Activated CD4-positive, alpha-beta memory T cell treated with anti-CD3 and anti-CD28 coated beads, Interleukin-2, amount 10 ng/mL, durations not matched to agents 7 days and 5 days (primary cell): ENCODE measurements at regions not wholly inside any gene's neighbourhood (a gene's known extent, or its start where the extent isn't known, plus 50 kb on each side); places are given as distances from the start of the nearest gene placed in this dataset.
"Not testable (repeated sequence)": the region's sequence is repeated elsewhere in the genome, so short reads cannot be mapped to it uniquely, and the experiment has no call there.

ENCODE experiments used
- CTCF ChIA-PET: fragments of 350-600 bp; sonication (Branson Sonifier 250); formaldehyde crosslinking; loops from one replicate; lab custom pipeline; 2021; ENCODE audit warnings: antibody characterized with exemption, inconsistent platforms; lab: Charles Lee
- POLR2A ChIA-PET: fragments of 350-600 bp; sonication (Branson Sonifier 250); formaldehyde crosslinking; loops from one replicate; lab custom pipeline; 2021; ENCODE audit warnings: antibody characterized with exemption; lab: Charles Lee
- DNase-seq: peaks from one replicate; pipeline ENCODE4 v3.0.0-alpha.2; 2020
- H3K27ac Mint-ChIP-seq: one replicate; pipeline ENCODE4 v1.8.0; 2021; ENCODE audit warnings: mild to moderate bottlenecking, mixed read lengths
- H3K27me3 Mint-ChIP-seq: one replicate; pipeline ENCODE4 v1.8.0; 2021; ENCODE audit warnings: mixed read lengths
- H3K36me3 Mint-ChIP-seq: one replicate; pipeline ENCODE4 v1.8.0; 2021; ENCODE audit warnings: low read depth, mixed read lengths
- H3K4me1 Mint-ChIP-seq: one replicate; pipeline ENCODE4 v1.8.0; 2021; ENCODE audit warnings: mixed read lengths
- H3K4me3 Mint-ChIP-seq: one replicate; pipeline ENCODE4 v1.8.0; 2021; ENCODE audit warnings: mild to moderate bottlenecking, mixed read lengths
- H3K9me3 Mint-ChIP-seq: one replicate; pipeline ENCODE4 v1.8.0; 2021; ENCODE audit warnings: mixed read lengths

GRCh38 chr5:71771191-71771590 is 52.1 kb downstream of the CARTPT start:
- no peaks in the 10 kb centered on the region for H3K36me3 Mint-ChIP-seq
- POLR2A ChIA-PET = no interaction called here
- no peak overlapping the region for H3K27ac Mint-ChIP-seq
- no peaks in the 10 kb centered on the region for H3K9me3 Mint-ChIP-seq
- no peak for DNase-seq
- CTCF ChIA-PET = no interaction called here
- H3K4me3 Mint-ChIP-seq = no peak overlapping the region
- peaks cover 27% of the 10 kb centered on the region for H3K27me3 Mint-ChIP-seq
- H3K4me1 Mint-ChIP-seq = no peaks in the 10 kb centered on the region

- ChIA-PET CTCF (no interaction called here), POLR2A (no interaction called here)
- Mint-ChIP-seq H3K9me3 (no peaks in the 10 kb centered on the region), H3K4me3 (no peak overlapping the region), H3K27ac (no peak overlapping the region), H3K36me3 (no peaks in the 10 kb centered on the region), H3K27me3 (peaks cover 18% of the 10 kb centered on the region), H3K4me1 (peaks cover 11% of the 10 kb centered on the region)
- no peak for DNase-seq
Observed at GRCh38 chr5:71778678-71779276, 59.7 kb downstream of the CARTPT start.

DNA sequence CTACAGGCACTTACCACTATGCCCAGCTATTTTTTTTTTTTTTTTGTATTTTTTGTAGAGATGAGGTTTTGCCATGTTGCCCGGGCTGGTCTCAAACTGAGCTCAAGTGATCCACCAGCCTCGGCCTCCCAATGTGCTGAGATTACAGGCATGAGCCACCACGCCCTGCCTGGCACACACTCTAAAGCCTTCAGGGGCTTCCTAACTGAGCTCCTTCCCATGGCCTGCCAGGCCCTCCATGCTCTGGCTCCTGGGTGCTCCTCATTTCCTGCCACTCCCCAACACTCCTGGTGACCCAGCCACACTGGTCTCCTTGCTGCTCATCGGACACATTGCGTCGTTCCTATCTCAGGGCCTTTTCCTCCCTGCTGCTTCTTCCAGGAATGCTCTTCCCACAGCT is 61.5 kb downstream of the CARTPT start:
- H3K27me3 Mint-ChIP-seq = peaks cover 13% of the 10 kb centered on the region
- ChIA-PET POLR2A (no interaction called here), CTCF (no interaction called here)
- H3K4me1 Mint-ChIP-seq = peaks cover 11% of the 10 kb centered on the region
- no peak overlapping the region for H3K4me3 Mint-ChIP-seq
- no peak for DNase-seq
- no peak overlapping the region for H3K27ac Mint-ChIP-seq
- H3K9me3 Mint-ChIP-seq = no peaks in the 10 kb centered on the region
- no peaks in the 10 kb centered on the region for H3K36me3 Mint-ChIP-seq

DNA sequence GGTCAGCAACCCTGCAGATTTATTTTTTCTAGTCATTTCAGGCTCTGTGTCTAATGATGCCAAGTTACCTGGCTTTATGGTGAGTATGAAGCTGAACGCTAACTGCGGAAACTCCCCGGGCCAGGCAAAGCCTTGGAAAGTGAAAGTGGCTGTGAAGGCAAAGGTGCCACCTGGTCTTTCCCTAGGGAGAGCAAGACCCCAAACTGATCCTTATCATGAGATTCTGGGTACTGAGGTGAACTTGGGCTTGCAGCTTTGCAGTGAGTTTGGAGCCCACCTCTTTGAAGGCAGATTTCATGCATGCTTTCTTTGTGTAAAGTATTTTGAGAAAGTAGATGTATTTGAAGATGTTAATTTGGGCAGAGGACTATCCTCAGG is 63.3 kb downstream of the CARTPT start:
- no peak for DNase-seq
- Mint-ChIP-seq H3K27me3 (peaks cover 3% of the 10 kb centered on the region), H3K9me3 (no peaks in the 10 kb centered on the region), H3K36me3 (no peaks in the 10 kb centered on the region), H3K4me1 (peaks cover 11% of the 10 kb centered on the region), H3K27ac (no peak overlapping the region), H3K4me3 (no peak overlapping the region)
- ChIA-PET POLR2A (no interaction called here), CTCF (interaction anchor here (0.6 to 1.0 kb wide), 2 partner anchors 24 to 344 kb away, joined by 3 read pairs; no protein-coding TSS in a partner anchor)

GRCh38 chr5:71782771-71783770 is 64.0 kb downstream of the CARTPT start:
- no peaks in the 10 kb centered on the region for H3K36me3 Mint-ChIP-seq
- H3K27me3 Mint-ChIP-seq = peaks cover 2% of the 10 kb centered on the region
- ChIA-PET POLR2A (no interaction called here), CTCF (interaction anchor here (0.6 to 1.0 kb wide), 2 partner anchors 25 to 344 kb away, joined by 3 read pairs; no protein-coding TSS in a partner anchor)
- no peak overlapping the region for H3K27ac Mint-ChIP-seq
- H3K4me3 Mint-ChIP-seq = no peak overlapping the region
- peaks cover 11% of the 10 kb centered on the region for H3K4me1 Mint-ChIP-seq
- H3K9me3 Mint-ChIP-seq = no peaks in the 10 kb centered on the region
- peak; percentile 42 for DNase-seq

- Mint-ChIP-seq H3K27me3 (peaks cover 4% of the 10 kb centered on the region), H3K27ac (no peak overlapping the region), H3K4me3 (no peak overlapping the region), H3K9me3 (no peaks in the 10 kb centered on the region), H3K36me3 (no peaks in the 10 kb centered on the region), H3K4me1 (peaks cover 11% of the 10 kb centered on the region)
- ChIA-PET CTCF (no interaction called here), POLR2A (no interaction called here)
- DNase-seq = no peak
Observed at GRCh38 chr5:71783891-71784290, 64.8 kb downstream of the CARTPT start.

DNA sequence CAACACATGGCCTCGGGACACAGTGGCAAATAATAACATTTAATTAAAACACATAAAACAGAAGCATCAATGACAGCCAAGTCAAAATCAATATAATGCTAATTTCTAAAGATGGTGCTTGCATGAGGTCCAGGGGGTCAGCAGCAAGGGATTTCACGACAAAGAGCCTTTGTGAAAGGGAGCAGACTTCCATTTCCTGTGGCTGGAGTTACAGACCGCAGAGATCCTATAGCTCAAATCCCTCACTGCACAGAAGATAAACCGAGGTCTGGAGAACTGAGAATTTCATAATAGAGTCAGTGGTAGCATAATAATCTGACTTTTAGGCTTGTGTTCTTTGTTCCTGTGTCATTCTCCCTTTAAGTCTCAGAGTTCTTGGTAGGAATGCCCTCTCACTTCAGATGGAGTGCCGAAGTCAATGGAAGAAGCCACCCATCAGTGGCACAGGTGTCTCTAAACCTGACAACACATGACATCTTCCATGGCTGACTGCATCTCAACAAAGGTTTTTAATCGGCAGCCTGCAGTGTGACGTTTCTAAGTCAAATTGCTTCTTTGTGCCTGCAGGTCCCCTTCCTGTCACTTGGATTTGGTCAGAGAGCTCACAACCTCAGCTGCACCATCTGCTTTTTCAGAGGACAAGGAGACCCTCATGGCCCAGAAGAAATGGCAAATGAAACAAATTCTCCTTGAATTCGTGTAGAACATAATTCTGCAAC is 67.4 kb downstream of the CARTPT start:
- Mint-ChIP-seq H3K27ac (no peak overlapping the region), H3K4me1 (peaks cover 11% of the 10 kb centered on the region), H3K27me3 (peaks cover 5% of the 10 kb centered on the region), H3K9me3 (peaks cover 4% of the 10 kb centered on the region), H3K4me3 (no peak overlapping the region), H3K36me3 (no peaks in the 10 kb centered on the region)
- CTCF ChIA-PET = no interaction called here
- POLR2A ChIA-PET = no interaction called here
- no peak for DNase-seq

DNA sequence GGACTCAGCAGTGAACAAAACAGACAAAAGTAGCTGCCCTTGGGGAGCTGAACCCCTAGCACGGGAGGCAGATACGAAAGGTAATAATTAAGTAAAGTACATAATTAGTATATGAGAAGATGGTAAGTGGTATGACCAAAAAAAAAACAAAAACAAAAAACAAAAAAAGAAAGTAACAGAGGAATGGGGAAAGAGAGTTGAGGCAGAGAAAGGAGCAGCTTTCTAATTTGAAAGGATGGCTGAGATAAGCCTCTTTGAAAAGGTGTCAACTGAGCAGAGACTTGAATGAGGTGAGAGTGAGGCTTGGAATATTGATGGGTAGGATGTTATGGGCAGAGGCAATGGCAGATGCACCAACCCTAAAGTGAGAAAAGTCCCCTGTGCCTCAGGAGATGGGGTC is 69.7 kb downstream of the CARTPT start:
- H3K27me3 Mint-ChIP-seq = peaks cover 5% of the 10 kb centered on the region
- ChIA-PET CTCF (no interaction called here), POLR2A (no interaction called here)
- peaks cover 9% of the 10 kb centered on the region for H3K9me3 Mint-ChIP-seq
- no peak overlapping the region for H3K27ac Mint-ChIP-seq
- no peaks in the 10 kb centered on the region for H3K4me1 Mint-ChIP-seq
- H3K36me3 Mint-ChIP-seq = peaks cover 3% of the 10 kb centered on the region
- H3K4me3 Mint-ChIP-seq = no peak overlapping the region
- no peak for DNase-seq

DNA sequence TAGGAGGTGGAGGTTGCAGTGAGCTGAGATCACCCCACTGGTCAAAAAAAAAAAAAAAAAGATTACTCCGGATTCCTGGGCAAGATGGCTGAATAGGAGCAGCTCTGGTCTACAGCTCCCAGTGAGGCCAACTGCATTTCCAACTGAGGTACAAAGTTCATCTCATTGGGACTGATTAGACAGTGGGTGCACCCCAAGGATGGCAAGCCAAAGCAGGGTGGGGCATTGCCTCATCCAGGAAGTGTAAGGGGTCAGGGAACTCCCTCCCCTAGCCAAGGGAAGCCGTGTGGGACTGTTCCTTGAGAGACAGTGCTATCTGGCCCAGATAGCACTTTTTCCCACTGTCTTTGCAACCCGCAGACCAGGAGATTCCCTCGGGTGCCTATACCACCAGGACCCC is 70.7 kb downstream of the CARTPT start:
- POLR2A ChIA-PET = interaction anchor here (0.9 kb wide), 1 partner anchor 19 kb away, joined by 3 read pairs; no protein-coding TSS in a partner anchor
- no peak overlapping the region for H3K27ac Mint-ChIP-seq
- peaks cover 9% of the 10 kb centered on the region for H3K9me3 Mint-ChIP-seq
- H3K36me3 Mint-ChIP-seq = peaks cover 3% of the 10 kb centered on the region
- H3K4me1 Mint-ChIP-seq = no peaks in the 10 kb centered on the region
- CTCF ChIA-PET = no interaction called here
- no peak for DNase-seq
- H3K4me3 Mint-ChIP-seq = no peak overlapping the region
- peaks cover 5% of the 10 kb centered on the region for H3K27me3 Mint-ChIP-seq

- peaks cover 3% of the 10 kb centered on the region for H3K36me3 Mint-ChIP-seq
- no peak for DNase-seq
- no peak overlapping the region for H3K27ac Mint-ChIP-seq
- H3K4me1 Mint-ChIP-seq = no peaks in the 10 kb centered on the region
- CTCF ChIA-PET = no interaction called here
- POLR2A ChIA-PET = no interaction called here
- peaks cover 9% of the 10 kb centered on the region for H3K9me3 Mint-ChIP-seq
- H3K27me3 Mint-ChIP-seq = peaks cover 5% of the 10 kb centered on the region
- no peak overlapping the region for H3K4me3 Mint-ChIP-seq
Observed at GRCh38 chr5:71790433-71790832, 71.4 kb downstream of the CARTPT start.

DNA sequence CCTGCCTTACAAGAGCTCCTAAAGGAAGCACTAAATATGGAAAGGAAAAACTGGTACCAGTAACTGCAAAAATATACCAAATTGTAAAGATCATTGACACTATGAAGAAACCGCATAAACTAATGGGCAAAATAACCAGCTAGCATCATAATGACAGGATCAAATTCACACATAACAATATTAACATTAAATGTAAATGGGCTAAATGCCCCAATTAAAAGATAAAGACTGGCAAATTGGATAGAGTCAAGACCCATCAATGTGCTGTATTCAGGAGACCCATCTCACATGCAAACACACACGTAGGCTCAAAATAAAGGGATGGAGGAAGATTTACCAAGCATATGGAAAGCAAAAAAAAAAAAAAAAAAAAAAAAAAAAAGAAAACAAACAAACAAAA is 73.0 kb downstream of the CARTPT start:
- POLR2A ChIA-PET, H3K27ac Mint-ChIP-seq, H3K36me3 Mint-ChIP-seq, H3K4me1 Mint-ChIP-seq, H3K4me3 Mint-ChIP-seq, H3K9me3 Mint-ChIP-seq, DNase-seq, CTCF ChIA-PET, H3K27me3 Mint-ChIP-seq: not testable (repeated sequence)

DNA sequence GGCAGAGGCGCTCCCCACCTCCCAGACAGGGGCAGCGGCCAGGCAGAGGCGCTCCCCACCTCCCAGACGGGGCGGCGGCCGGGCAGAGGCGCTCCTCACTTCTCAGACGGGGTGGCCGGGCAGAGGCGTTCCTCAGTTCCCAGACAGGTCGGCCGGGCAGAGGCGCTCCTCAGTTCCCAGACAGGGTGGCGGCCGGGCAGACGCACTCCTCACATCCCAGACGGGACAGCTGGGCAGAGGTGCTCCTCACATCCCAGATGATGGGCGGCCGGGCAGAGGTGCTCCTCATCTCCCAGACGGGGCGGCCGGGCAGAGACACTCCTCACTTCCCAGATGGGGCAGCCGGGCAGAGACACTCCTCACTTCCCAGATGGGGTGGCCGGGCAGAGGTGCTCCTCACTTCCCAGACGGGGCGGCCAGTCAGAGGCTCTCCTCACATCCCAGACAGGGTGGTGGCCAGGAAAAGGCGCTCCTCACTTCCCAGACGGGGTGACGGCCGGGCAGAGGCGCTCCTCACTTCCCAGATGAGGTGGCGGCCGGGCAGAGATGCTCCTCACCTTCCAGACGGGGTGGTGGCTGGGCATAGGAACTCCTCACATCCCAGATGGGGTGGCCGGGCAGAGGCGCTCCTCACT is 75.1 kb downstream of the CARTPT start:
- POLR2A ChIA-PET = no interaction called here
- peaks cover 2% of the 10 kb centered on the region for H3K27me3 Mint-ChIP-seq
- no peaks in the 10 kb centered on the region for H3K4me1 Mint-ChIP-seq
- H3K9me3 Mint-ChIP-seq = peaks cover 9% of the 10 kb centered on the region
- no peak overlapping the region for H3K4me3 Mint-ChIP-seq
- CTCF ChIA-PET = no interaction called here
- DNase-seq = no peak
- peaks cover 3% of the 10 kb centered on the region for H3K36me3 Mint-ChIP-seq
- no peak overlapping the region for H3K27ac Mint-ChIP-seq

GRCh38 chr5:71802673-71803072 is 83.6 kb downstream of the CARTPT start:
- Mint-ChIP-seq H3K4me1 (no peaks in the 10 kb centered on the region), H3K36me3 (no peaks in the 10 kb centered on the region), H3K9me3 (no peaks in the 10 kb centered on the region), H3K4me3 (no peak overlapping the region), H3K27ac (no peak overlapping the region), H3K27me3 (peaks cover 31% of the 10 kb centered on the region)
- POLR2A ChIA-PET = no interaction called here
- DNase-seq = no peak
- CTCF ChIA-PET = no interaction called here
